Suppressor macrophage treated with lipopolysaccharide for 4 hours (primary cell): ENCODE measurements at regions not wholly inside any gene's neighbourhood (a gene's known extent, or its start where the extent isn't known, plus 50 kb on each side); places are given as distances from the start of the nearest gene placed in this dataset.

ENCODE experiments used
- DNase-seq: peaks from one replicate; pipeline ENCODE4 v3.0.0-alpha.2; 2020

- no peak for DNase-seq
These were observed 167.6 kb downstream of the TMEM38B start for GRCh38 chr9:105861972-105862371.

GRCh38 chr9:105864248-105864898, 170.0 kb downstream of the TMEM38B start:
- DNase-seq: no peak

GRCh38 chr9:105865285-105865684, 170.9 kb downstream of the TMEM38B start:
- no peak for DNase-seq

GRCh38 chr9:105871540-105871939, 177.2 kb downstream of the TMEM38B start:
- no peak for DNase-seq

- no peak for DNase-seq
These were observed 179.5 kb downstream of the TMEM38B start for GRCh38 chr9:105873801-105874200.

- no peak for DNase-seq
These were observed 183.4 kb downstream of the TMEM38B start for GRCh38 chr9:105877721-105878120.

GRCh38 chr9:105879181-105879580, 184.8 kb downstream of the TMEM38B start:
- no peak for DNase-seq

- no peak for DNase-seq
These were observed 186.2 kb downstream of the TMEM38B start for GRCh38 chr9:105880517-105880916.

- DNase-seq: no peak
These were observed 186.7 kb downstream of the TMEM38B start for GRCh38 chr9:105881021-105881420.

- peak; percentile 78 for DNase-seq
These were observed 187.5 kb downstream of the TMEM38B start for GRCh38 chr9:105881654-105882349.

- peak; percentile 17 for DNase-seq
These were observed 189.5 kb downstream of the TMEM38B start for GRCh38 chr9:105883847-105884246.

- DNase-seq: no peak
These were observed 190.1 kb downstream of the TMEM38B start for GRCh38 chr9:105884416-105884815.

GRCh38 chr9:105886136-105886535, 191.8 kb downstream of the TMEM38B start:
- no peak for DNase-seq

GRCh38 chr9:105887679-105888078, 193.3 kb downstream of the TMEM38B start:
- DNase-seq: no peak

GRCh38 chr9:105890046-105890822, 195.9 kb downstream of the TMEM38B start:
- peak; percentile 5 for DNase-seq

GRCh38 chr9:105900123-105900522, 205.8 kb downstream of the TMEM38B start:
- DNase-seq: no peak

- no peak for DNase-seq
These were observed 207.3 kb downstream of the TMEM38B start for GRCh38 chr9:105901514-105902109.

- DNase-seq: no peak
These were observed 213.7 kb downstream of the TMEM38B start for GRCh38 chr9:105908069-105908468.

- no peak for DNase-seq
These were observed 217.0 kb downstream of the TMEM38B start for GRCh38 chr9:105911104-105911911.

- DNase-seq: no peak
These were observed 218.0 kb downstream of the TMEM38B start for GRCh38 chr9:105912157-105912862.

GRCh38 chr9:105912863-105913516, 218.6 kb downstream of the TMEM38B start:
- DNase-seq: no peak
